Hepatocyte (in vitro differentiated cells): ENCODE measurements at regions not wholly inside any gene's neighbourhood (a gene's known extent, or its start where the extent isn't known, plus 50 kb on each side); places are given as distances from the start of the nearest gene placed in this dataset.

Experiments
- CTCF ChIP-seq: fragments of 200-600 bp; sonication (generic); IDR thresholded peaks from 2 replicates; pipeline ENCODE4 v1.5.1; 2016; ENCODE audit warnings: antibody characterized with exemption, mild to moderate bottlenecking; ENCODE audit not compliant: poor library complexity
- EZH2 ChIP-seq: fragments of 200-600 bp; sonication (generic); IDR thresholded peaks from 2 replicates; pipeline ENCODE4 v1.6.1; 2016; ENCODE audit warnings: antibody characterized with exemption, mild to moderate bottlenecking, borderline replicate concordance

- TF ChIP-seq CTCF (no peak), EZH2 (no peak)
These were observed 310.3 kb downstream of the TRIM36 start for GRCh38 chr5:114859438-114859735.
